WI38 (cell line): ENCODE measurements at regions not wholly inside any gene's neighbourhood (a gene's known extent, or its start where the extent isn't known, plus 50 kb on each side); places are given as distances from the start of the nearest gene placed in this dataset.

Experiments
- H3K4me3 ChIP-seq: 2 replicates; pipeline ENCODE4 v1.5.1; 2011; ENCODE audit warnings: low read depth, mild to moderate bottlenecking, control low read depth, low read length
- TF ChIP-seq, protein P1 (sequence below): IDR thresholded peaks from 2 replicates; pipeline ENCODE4 v1.5.1; 2012; ENCODE audit warnings: low read depth, mild to moderate bottlenecking, control low read depth, low read length

- TF ChIP-seq, protein P1, sequence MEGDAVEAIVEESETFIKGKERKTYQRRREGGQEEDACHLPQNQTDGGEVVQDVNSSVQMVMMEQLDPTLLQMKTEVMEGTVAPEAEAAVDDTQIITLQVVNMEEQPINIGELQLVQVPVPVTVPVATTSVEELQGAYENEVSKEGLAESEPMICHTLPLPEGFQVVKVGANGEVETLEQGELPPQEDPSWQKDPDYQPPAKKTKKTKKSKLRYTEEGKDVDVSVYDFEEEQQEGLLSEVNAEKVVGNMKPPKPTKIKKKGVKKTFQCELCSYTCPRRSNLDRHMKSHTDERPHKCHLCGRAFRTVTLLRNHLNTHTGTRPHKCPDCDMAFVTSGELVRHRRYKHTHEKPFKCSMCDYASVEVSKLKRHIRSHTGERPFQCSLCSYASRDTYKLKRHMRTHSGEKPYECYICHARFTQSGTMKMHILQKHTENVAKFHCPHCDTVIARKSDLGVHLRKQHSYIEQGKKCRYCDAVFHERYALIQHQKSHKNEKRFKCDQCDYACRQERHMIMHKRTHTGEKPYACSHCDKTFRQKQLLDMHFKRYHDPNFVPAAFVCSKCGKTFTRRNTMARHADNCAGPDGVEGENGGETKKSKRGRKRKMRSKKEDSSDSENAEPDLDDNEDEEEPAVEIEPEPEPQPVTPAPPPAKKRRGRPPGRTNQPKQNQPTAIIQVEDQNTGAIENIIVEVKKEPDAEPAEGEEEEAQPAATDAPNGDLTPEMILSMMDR, result no peak
- H3K4me3 ChIP-seq, result no peak overlapping the region
These were observed 51.1 kb downstream of the DOP1B start for GRCh38 chr21:36207577-36208320.

DNA sequence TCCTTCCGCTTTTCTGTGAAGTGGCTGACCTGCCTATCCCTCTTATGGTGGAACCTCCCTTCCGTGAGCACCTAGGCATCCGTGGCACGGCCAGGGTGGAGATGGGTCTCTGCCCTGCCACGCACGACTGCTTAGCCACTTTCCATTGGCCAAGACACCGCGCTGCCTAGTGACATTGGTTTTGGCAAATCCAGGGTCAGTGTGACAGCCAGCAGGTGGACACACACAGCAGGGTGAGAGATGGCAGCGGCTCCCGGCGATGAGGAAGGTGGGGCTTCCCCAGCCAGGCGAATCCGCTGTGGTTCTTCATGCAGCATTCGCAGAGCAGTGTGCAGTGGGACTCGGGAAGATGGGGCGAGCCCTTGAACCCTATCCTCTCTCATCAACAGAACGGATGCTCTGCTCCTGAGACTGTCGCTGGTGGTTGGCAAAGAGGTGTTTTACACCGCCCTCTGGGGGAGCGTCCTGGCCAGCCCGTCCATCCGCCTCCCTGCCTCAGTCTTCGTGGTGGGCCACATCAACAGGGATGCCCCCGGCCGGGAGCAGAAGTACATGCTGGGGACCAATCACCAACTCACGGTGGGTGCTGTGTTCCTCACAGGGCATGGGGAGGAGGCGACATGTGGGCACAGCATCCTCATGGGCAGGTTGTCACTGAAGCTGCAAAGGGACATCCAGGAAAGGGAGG is 51.8 kb downstream of the DOP1B start:
- TF ChIP-seq, protein P1, result no peak
- H3K4me3 ChIP-seq, result no peak overlapping the region

- H3K4me3 ChIP-seq, result no peak overlapping the region
- TF ChIP-seq, protein P1, result peak; percentile 40; the same call in 1 of the 2 replicates
These were observed 53.1 kb downstream of the DOP1B start for GRCh38 chr21:36209626-36210171.

DNA sequence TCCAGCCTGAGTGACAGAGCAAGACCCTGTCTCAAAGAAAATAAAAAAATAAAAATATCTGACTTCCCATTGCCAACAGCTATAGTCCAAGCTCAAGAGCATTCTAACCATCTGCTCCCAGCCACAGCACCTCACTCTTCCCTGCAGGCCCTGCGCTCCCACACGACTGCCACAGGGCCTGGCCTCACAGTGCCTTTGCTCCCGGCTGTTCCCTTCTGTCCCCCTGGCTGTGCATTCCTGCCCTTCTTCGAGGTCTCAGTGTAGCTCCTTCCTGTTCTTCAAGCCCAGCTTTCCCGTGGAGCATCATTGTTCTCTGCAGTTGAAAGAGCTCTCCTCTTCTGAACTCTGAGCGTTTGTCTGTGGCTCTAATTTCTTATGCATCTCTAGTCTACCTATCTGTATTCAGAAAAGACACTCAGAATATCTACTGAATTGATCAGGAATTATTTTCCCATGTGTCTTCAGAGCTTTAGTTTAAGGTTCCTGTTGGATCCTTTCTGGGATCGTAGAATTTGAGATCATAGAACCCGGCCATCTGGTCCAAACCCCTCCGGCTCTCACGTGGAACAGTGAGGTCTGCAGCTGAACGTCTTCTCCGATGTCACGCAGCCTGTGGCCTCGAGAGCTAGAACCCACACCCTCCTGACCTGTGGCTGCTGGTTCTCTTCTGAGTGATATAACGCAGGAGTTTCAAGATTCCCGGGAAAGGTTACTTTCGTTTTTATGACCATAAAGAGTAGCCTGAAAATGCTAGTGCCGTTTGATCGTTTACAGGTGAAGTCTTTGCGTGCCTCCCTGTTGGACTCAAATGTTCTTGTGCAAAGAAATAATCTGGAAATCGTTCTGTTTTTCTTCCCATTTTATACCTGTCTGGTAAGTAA is 54.4 kb downstream of the DOP1B start:
- H3K4me3 ChIP-seq, result no peak overlapping the region
- TF ChIP-seq, protein P1, result no peak

GRCh38 chr21:36211660-36212512 is 55.3 kb downstream of the DOP1B start:
- no peak overlapping the region for H3K4me3 ChIP-seq
- TF ChIP-seq, protein P1, result no peak

DNA sequence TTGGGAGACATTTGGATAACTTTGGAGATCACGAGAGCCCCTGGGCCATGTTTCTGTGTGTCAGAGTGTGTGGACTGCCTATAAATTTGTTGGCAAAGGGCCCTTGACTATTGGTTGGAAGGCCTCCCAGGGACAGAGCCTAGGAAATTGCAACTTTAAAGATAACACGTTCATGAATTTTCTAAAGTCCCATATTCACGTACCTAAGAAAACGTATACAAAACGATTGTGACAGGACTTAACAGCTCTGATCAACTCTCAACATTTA is 55.8 kb downstream of the DOP1B start:
- no peak overlapping the region for H3K4me3 ChIP-seq
- TF ChIP-seq, protein P1, result no peak
